ENCODE measurements at regions not wholly inside any gene's neighbourhood (a gene's known extent, or its start where the extent isn't known, plus 50 kb on each side); places are given as distances from the start of the nearest gene placed in this dataset.
A peak's percentile ranks its signal among the peaks of the same experiment; 100 is the strongest.

DNA sequence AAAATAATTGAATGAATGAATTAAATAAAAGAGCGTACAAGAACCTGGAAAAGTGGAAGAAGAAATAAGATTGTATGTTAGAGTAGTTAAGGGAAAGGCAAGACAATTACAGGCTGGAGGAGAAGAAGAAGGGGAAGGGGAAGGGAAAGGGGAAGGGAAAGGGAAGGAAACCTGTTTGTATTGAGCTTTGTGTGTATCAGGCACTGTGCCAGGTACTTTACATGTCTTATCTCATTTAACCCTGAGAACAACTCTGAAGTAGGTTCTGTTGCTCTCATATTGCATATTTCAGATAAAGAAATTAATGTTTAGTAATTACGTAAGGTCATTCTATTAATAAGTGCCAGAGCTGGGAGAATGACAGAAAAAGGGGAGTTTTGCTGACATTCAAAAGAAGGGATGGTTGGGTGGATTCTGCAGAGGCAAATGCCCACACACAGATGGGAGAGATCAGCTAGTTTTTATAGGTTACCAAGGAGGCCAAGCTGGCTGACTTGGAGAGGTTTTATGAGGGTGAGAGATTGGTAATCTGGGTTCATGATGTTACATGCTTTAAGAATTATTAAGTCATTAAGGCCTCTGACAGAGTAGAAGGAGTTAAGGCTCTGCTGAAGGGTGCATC lies 92.3 kb upstream of the LCORL start:
- dilution Hi-C loops (cut with MboI; ENCODE audit: extremely low pct_ligation_motif_present, low sequenced_read_pairs) = no loop called here
- Histone ChIP-seq H3K27ac (ENCODE audit: insufficient read depth, low read depth, low read length) (no peak overlapping the region), H3K79me2 (ENCODE audit: control insufficient read depth, insufficient read depth, low read length) (no peaks in the 10 kb centered on the region), H3K27me3 (ENCODE audit: control insufficient read depth in 2 of 2, insufficient read depth in 2 of 2, low read length in 2 of 2) (no peaks in the 10 kb centered on the region), H3K36me3 (ENCODE audit: control insufficient read depth in 2 of 2, extremely low read depth in 1 of 2, insufficient read depth in 2 of 2, low read length in 2 of 2) (no peaks in the 10 kb centered on the region), H3K9me3 (replicated peaks; ENCODE audit: control insufficient read depth, insufficient read depth, low read length) (no peaks in the 10 kb centered on the region), H2AFZ (ENCODE audit: low read depth, low read length) (no peak overlapping the region), H4K20me1 (replicated peaks; ENCODE audit: control insufficient read depth, extremely low read depth, insufficient read depth, low read length) (no peaks in the 10 kb centered on the region), H3K9ac (replicated peaks; ENCODE audit: extremely low read depth, insufficient read depth, low read length) (no peak overlapping the region), H3K4me2 (ENCODE audit: insufficient read depth, low read length) (peak overlapping the region; percentile 47), H3K9me1 (replicated peaks; ENCODE audit: control insufficient read depth, extremely low read depth, insufficient read depth, low read length) (no peaks in the 10 kb centered on the region), H3K4me3 (replicated peaks in 1 of 3; ENCODE audit: insufficient read depth in 1 of 3, low read depth in 1 of 3, low read length in 3 of 3) (no peak overlapping the region), H3K4me1 (ENCODE audit: control insufficient read depth, extremely low read depth, insufficient read depth, low read length) (peaks cover 45% of the 10 kb centered on the region)
- intact Hi-C loops (cut with micrococcal nuclease) = no loop called here
- TF ChIP-seq EZH2 (IDR thresholded peaks at IDR 0.05; ENCODE audit: borderline replicate concordance, low read depth, low read length, severe bottlenecking) (no peak), GATA2 (IDR thresholded peaks at IDR 0.05; ENCODE audit: insufficient read depth, insufficient read length, low read depth, low read length) (no peak), POLR2AphosphoS5 (IDR thresholded peaks at IDR 0.05; ENCODE audit: insufficient read depth, low read depth, low read length) (no peak), MYC (IDR thresholded peaks at IDR 0.05; ENCODE audit: low read depth, low read length) (no peak), POLR2A (IDR thresholded peaks at IDR 0.05; ENCODE audit: low read depth, low read length) (no peak), FOS (IDR thresholded peaks at IDR 0.05; ENCODE audit: borderline replicate concordance, insufficient read depth, low read length) (no peak), JUN (IDR thresholded peaks at IDR 0.05; ENCODE audit: borderline replicate concordance, insufficient read depth, insufficient read length, low read depth) (no peak)
- TF ChIP-seq, protein P1, sequence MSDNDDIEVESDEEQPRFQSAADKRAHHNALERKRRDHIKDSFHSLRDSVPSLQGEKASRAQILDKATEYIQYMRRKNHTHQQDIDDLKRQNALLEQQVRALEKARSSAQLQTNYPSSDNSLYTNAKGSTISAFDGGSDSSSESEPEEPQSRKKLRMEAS (IDR thresholded peaks at IDR 0.05; ENCODE audit: insufficient read depth, insufficient read length) = no peak
- TF ChIP-seq, protein P2, sequence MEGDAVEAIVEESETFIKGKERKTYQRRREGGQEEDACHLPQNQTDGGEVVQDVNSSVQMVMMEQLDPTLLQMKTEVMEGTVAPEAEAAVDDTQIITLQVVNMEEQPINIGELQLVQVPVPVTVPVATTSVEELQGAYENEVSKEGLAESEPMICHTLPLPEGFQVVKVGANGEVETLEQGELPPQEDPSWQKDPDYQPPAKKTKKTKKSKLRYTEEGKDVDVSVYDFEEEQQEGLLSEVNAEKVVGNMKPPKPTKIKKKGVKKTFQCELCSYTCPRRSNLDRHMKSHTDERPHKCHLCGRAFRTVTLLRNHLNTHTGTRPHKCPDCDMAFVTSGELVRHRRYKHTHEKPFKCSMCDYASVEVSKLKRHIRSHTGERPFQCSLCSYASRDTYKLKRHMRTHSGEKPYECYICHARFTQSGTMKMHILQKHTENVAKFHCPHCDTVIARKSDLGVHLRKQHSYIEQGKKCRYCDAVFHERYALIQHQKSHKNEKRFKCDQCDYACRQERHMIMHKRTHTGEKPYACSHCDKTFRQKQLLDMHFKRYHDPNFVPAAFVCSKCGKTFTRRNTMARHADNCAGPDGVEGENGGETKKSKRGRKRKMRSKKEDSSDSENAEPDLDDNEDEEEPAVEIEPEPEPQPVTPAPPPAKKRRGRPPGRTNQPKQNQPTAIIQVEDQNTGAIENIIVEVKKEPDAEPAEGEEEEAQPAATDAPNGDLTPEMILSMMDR (IDR thresholded peaks at IDR 0.05; ENCODE audit: extremely low read depth in 1 of 2, insufficient read depth in 1 of 2, low read depth in 1 of 2, low read length in 2 of 2) = no peak
- ChIA-PET CTCF (no interaction called here), POLR2A (no interaction called here)
- FAIRE-seq = no peak
- no TSS peak for BruUV-seq (replicated peaks)
- peak; percentile 71 for DNase-seq (ENCODE audit: low read depth, low spot score)

Data from endothelial cell of umbilical vein (primary cell).